Keratinocyte (primary cell): ENCODE measurements at regions not wholly inside any gene's neighbourhood (a gene's known extent, or its start where the extent isn't known, plus 50 kb on each side); places are given as distances from the start of the nearest gene placed in this dataset.
"Not testable (repeated sequence)": the region's sequence is repeated elsewhere in the genome, so short reads cannot be mapped to it uniquely, and the experiment has no call there.

ENCODE experiments used
- DNase-seq: peaks from one replicate; pipeline ENCODE4 v3.0.0-alpha.2; 2011; ENCODE audit warnings: low read depth, missing footprints, low spot score
- FAIRE-seq: peaks from 2 replicates; lab custom pipeline; 2011; peaks lifted over from hg19 to GRCh38; lab: Jason Lieb, UNC
- H2AFZ ChIP-seq: 2 replicates; pipeline ENCODE4 v1.6.0; 2012; ENCODE audit warnings: low read length, control low read depth, inconsistent platforms; ENCODE audit not compliant: control insufficient read depth
- H3K27ac ChIP-seq: 2 replicates; pipeline ENCODE4 v1.5.1; 2011; ENCODE audit warnings: low read length; ENCODE audit not compliant: control insufficient read depth, insufficient read depth
- H3K27me3 ChIP-seq: 3 replicates; pipeline ENCODE4 v1.6.0; 2011; ENCODE audit warnings: low read length; ENCODE audit not compliant: control insufficient read depth, insufficient read depth; ENCODE audit errors: extremely low read depth
- H3K36me3 ChIP-seq, 2 experiments: 2 replicates in 1 of 2; 3 replicates in 1 of 2; pipeline ENCODE4 v1.5.1; 2011; ENCODE audit warnings: low read length in 2 of 2, mild to moderate bottlenecking in 1 of 2; ENCODE audit not compliant: control insufficient read depth in 2 of 2, insufficient read depth in 2 of 2; ENCODE audit errors: extremely low read depth in 1 of 2
- H3K4me1 ChIP-seq: 3 replicates; pipeline ENCODE4 v1.5.1; 2011; ENCODE audit warnings: low read length; ENCODE audit not compliant: control insufficient read depth, insufficient read depth; ENCODE audit errors: extremely low read depth
- H3K4me2 ChIP-seq: 3 replicates; pipeline ENCODE4 v1.6.0; 2011; ENCODE audit warnings: low read depth, low read length; ENCODE audit not compliant: control insufficient read depth, insufficient read depth; ENCODE audit errors: extremely low read depth
- H3K4me3 ChIP-seq, 3 experiments: fragments of 200-600 bp in 1 of 3; sonication (generic) in 1 of 3; 2 replicates in 2 of 3; 3 replicates in 1 of 3; pipeline ENCODE4 v1.5.1; 2011 to 2016; ENCODE audit warnings: low read length in 3 of 3, mild to moderate bottlenecking in 3 of 3, control low read depth in 2 of 3, inconsistent platforms in 1 of 3, low read depth in 1 of 3, mixed read lengths in 1 of 3, mixed run types in 1 of 3, moderate library complexity in 1 of 3; ENCODE audit not compliant: control insufficient read depth in 2 of 3, insufficient read depth in 2 of 3; ENCODE audit errors: extremely low read depth in 1 of 3
- H3K79me2 ChIP-seq: 2 replicates; pipeline ENCODE4 v1.6.0; 2012; ENCODE audit warnings: low read length; ENCODE audit not compliant: control insufficient read depth, insufficient read depth
- H3K9ac ChIP-seq: 3 replicates; pipeline ENCODE4 v1.6.0; 2011; ENCODE audit warnings: low read length; ENCODE audit not compliant: control insufficient read depth, insufficient read depth; ENCODE audit errors: extremely low read depth
- H3K9me1 ChIP-seq: 3 replicates; pipeline ENCODE4 v1.6.0; 2011; ENCODE audit warnings: low read length; ENCODE audit not compliant: control insufficient read depth, insufficient read depth; ENCODE audit errors: extremely low read depth
- H3K9me3 ChIP-seq: 2 replicates; pipeline ENCODE4 v1.5.1; 2012; ENCODE audit warnings: low read depth, low read length; ENCODE audit not compliant: control insufficient read depth
- H4K20me1 ChIP-seq: 3 replicates; pipeline ENCODE4 v1.6.0; 2011; ENCODE audit warnings: low read length; ENCODE audit not compliant: control insufficient read depth, insufficient read depth; ENCODE audit errors: extremely low read depth
- EZH2 ChIP-seq: IDR thresholded peaks from one replicate; pipeline ENCODE4 v1.6.1; 2012; ENCODE audit warnings: inconsistent platforms, mild to moderate bottlenecking, low read length, moderate library complexity
- dilution Hi-C: fragments of 300-500 bp; cut with MboI; formaldehyde crosslinking; loops from one replicate; pipeline ENCODE4 v1.7.0; 2020; ENCODE audit warnings: low sequenced_read_pairs; ENCODE audit not compliant: extremely low pct_ligation_motif_present
- TF ChIP-seq, protein P1 (sequence below), 3 experiments: IDR thresholded peaks in 1 of 3; conservative IDR thresholded peaks in 1 of 3; optimal IDR thresholded peaks in 1 of 3; 2 replicates in 2 of 3; 3 replicates in 1 of 3; pipeline versions ENCODE3 to v1.5.1; 2011; ENCODE audit warnings: low read length in 3 of 3, mild to moderate bottlenecking in 3 of 3, moderate library complexity in 2 of 3, control low read depth in 1 of 3, inconsistent platforms in 1 of 3; ENCODE audit not compliant: insufficient read depth in 2 of 3; ENCODE audit errors: extremely low read depth in 1 of 3

DNA sequence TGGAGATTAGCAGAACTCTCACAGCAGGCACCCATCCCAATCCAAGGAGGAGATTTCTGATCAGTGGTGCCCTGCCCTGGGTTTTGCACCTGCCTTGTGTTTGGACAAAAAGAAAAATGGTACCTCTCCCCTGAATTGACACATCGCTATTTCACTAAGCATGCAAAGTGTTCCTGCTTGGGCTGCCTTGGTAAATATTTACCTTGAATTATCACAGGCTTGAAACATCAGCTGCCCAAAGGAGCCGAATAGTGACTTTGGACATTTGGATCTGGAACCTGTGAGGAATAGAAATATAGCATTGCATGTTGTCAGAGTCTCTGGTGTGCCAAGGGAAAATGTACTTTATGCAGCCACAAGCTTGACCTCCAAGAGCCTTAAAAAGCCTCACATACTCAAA is 926.4 kb upstream of the FANCL start:
- no peak for FAIRE-seq
- H3K27me3 ChIP-seq: no peaks in the 10 kb centered on the region
- TF ChIP-seq, protein P1, sequence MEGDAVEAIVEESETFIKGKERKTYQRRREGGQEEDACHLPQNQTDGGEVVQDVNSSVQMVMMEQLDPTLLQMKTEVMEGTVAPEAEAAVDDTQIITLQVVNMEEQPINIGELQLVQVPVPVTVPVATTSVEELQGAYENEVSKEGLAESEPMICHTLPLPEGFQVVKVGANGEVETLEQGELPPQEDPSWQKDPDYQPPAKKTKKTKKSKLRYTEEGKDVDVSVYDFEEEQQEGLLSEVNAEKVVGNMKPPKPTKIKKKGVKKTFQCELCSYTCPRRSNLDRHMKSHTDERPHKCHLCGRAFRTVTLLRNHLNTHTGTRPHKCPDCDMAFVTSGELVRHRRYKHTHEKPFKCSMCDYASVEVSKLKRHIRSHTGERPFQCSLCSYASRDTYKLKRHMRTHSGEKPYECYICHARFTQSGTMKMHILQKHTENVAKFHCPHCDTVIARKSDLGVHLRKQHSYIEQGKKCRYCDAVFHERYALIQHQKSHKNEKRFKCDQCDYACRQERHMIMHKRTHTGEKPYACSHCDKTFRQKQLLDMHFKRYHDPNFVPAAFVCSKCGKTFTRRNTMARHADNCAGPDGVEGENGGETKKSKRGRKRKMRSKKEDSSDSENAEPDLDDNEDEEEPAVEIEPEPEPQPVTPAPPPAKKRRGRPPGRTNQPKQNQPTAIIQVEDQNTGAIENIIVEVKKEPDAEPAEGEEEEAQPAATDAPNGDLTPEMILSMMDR (optimal IDR thresholded peaks at IDR 0.05 in 1 of 3, IDR thresholded peaks at IDR 0.05 in 1 of 3, conservative IDR thresholded peaks at IDR 0.05 in 1 of 3; ENCODE audit: extremely low read depth in 1 of 3, insufficient read depth in 2 of 3, low read length in 3 of 3): no peak
- no peak for TF ChIP-seq EZH2
- no peaks in the 10 kb centered on the region for H3K36me3 ChIP-seq
- no peaks in the 10 kb centered on the region for H3K9me3 ChIP-seq
- no peaks in the 10 kb centered on the region for H3K4me1 ChIP-seq
- no peaks in the 10 kb centered on the region for H3K9me1 ChIP-seq
- no peak overlapping the region for H3K9ac ChIP-seq
- H3K4me2 ChIP-seq: no peak overlapping the region
- no peak for DNase-seq
- no peak overlapping the region for H3K4me3 ChIP-seq
- H2AFZ ChIP-seq: no peak overlapping the region
- H3K79me2 ChIP-seq: no peaks in the 10 kb centered on the region
- dilution Hi-C loops: no loop called here
- H4K20me1 ChIP-seq: no peaks in the 10 kb centered on the region
- H3K27ac ChIP-seq: no peak overlapping the region

DNA sequence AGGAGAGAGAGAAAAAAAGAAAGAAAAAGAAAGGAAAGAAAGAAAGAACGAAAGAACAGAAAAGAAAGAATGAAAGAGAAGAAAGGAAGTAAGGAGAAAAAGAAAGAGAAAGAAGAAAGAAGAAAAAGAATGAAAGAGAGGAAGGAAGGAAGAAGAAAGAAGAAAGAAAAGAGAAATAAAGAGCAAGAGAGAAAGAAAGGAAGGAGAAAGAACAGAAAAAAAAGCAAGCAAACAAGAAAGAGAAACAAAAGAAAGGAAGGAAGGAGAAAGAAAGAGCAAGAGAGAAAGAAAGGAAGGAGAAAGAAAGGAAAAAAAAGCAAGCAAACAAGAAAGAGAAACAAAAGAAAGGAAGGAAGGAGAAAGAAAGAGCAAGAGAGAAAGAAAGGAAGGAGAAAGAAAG is 916.8 kb upstream of the FANCL start:
- H3K4me1 ChIP-seq, H3K79me2 ChIP-seq, FAIRE-seq, H3K9me1 ChIP-seq, DNase-seq, dilution Hi-C loops, H3K4me3 ChIP-seq, H3K36me3 ChIP-seq, H3K9me3 ChIP-seq, H3K4me2 ChIP-seq, H4K20me1 ChIP-seq, H2AFZ ChIP-seq, H3K27me3 ChIP-seq, H3K9ac ChIP-seq, H3K27ac ChIP-seq: not testable (repeated sequence)

DNA sequence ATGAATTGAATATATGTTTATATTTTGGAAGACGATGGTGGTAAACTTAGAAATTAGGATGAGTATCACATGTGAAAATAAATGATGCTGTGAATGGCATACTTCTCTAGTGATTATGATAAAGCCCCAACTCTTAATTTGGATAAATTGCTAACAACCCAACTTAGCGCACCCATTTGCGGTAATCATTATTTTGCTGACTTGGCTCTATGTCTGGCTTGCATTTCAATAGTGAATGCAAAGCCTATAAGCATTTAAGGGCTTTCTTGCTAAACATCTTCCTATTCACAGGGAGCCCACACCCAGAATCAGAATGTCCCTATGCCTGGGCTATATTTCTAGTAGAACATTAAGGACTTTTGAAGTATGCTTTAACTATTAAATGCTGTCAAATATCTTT is 910.7 kb upstream of the FANCL start:
- H3K9me3 ChIP-seq: no peaks in the 10 kb centered on the region
- no peak for DNase-seq

More for the DNA sequence above, 910.7 kb upstream of the FANCL start:
- FAIRE-seq: no peak
- H3K4me1 ChIP-seq: no peaks in the 10 kb centered on the region
- H3K27ac ChIP-seq: no peak overlapping the region
- no peak for TF ChIP-seq EZH2
- TF ChIP-seq, protein P1 (optimal IDR thresholded peaks at IDR 0.05 in 1 of 3, IDR thresholded peaks at IDR 0.05 in 1 of 3, conservative IDR thresholded peaks at IDR 0.05 in 1 of 3; ENCODE audit: extremely low read depth in 1 of 3, insufficient read depth in 2 of 3, low read length in 3 of 3): no peak
- no peak overlapping the region for H2AFZ ChIP-seq
- no peaks in the 10 kb centered on the region for H3K36me3 ChIP-seq
- H3K27me3 ChIP-seq: no peaks in the 10 kb centered on the region
- H3K4me2 ChIP-seq: no peak overlapping the region
- no peaks in the 10 kb centered on the region for H3K9me1 ChIP-seq
- dilution Hi-C loops: no loop called here
- H3K79me2 ChIP-seq: no peaks in the 10 kb centered on the region
- H3K4me3 ChIP-seq: no peak overlapping the region
- H4K20me1 ChIP-seq: no peaks in the 10 kb centered on the region
- no peak overlapping the region for H3K9ac ChIP-seq
